ENCODE measurements at regions not wholly inside any gene's neighbourhood (a gene's known extent, or its start where the extent isn't known, plus 50 kb on each side); places are given as distances from the start of the nearest gene placed in this dataset.

DNA sequence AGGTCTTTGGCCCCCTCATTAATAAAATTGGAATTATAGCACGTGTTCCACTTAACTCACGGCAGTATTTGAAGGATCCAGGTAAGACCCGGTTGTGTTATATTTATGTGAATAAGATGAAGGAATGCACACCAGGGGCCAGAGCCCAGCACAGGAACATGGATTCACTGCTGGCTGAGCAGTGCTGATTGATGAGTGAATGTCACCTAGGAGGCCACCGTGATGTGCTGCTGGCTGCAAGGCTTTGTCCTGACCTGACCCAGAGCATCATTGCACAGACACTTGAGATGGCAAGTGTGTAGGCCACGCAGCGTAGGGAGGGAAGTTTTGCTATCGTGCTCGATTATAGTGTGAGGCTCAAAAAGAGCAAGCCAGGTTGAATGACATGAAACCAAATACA is 350.7 kb upstream of the MGMT start:
- DNase-seq: no peak

DNA sequence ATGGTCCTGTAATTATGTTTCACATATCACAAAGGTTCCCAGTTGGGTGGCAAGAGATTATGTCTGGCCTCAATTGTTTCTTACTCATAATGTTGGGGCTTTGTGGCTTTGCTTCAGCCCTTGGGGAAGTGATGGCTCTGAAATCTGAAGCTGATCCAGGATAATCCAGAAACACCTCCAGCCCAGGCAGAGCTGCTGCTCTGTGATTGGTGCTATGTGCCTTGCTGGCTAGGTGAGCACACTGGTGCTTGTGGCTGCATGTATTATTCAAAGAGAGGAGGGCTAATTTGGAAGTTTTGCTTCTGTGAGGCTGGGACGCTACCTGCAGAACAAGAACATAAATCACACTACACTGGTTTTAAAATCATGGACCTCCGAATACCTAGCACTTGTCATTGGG is 346.6 kb upstream of the MGMT start:
- no peak for DNase-seq

DNA sequence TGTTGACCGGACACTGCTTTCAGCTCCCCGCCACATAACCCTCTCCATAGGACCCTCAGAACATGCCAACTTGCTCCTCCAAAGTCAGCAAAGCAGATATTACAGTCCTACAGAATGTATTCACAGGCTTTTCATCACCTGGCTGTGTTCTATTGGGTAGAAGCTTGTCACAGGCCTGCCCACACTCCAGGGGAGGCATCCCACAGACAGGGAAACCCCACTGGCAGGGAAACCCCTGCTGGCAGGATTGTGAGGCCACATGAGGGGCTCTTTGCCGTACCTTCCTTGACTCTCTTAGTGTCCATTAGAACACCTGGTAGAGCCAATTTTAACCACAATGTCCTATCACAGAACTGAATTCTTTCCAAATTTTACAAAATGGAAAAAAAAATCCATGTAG is 344.2 kb upstream of the MGMT start:
- no peak for DNase-seq

DNA sequence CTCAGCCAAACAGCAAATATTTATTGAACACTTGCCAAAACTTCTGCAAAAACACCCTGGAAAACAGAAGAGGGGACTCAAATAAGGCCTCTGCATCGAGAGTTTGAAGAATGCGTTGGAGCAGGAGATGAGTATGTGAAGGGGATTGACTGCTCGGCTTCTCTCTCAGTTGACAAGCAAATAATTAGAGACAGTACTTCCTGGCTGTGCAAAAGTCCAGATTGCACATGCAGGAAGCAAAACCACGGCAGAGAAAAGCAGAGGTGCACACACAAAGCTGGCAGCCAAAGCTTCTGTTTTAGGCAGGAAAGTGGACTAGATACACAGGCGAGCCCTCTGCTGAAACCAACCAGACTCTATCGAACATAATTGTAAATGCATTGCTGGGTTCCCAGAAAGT is 343.6 kb upstream of the MGMT start:
- DNase-seq: no peak

DNA sequence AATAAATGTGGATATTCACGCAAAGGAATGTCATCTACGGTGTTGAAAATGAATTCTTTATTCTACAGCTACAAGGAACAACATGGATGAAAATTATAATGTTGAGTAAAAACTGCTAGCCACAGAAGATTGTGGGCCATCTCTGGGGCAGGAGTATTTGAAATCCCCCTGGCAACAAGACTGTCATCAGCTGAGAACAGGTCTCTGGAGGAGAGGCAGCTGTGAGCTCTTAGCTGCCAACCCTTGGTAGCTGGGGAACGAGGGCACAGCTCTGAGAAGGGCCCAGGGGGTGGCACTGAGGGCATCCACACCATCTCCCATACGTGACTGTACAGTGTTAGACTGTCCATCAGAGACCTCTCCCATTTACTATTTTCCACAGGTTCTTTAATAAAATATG is 340.1 kb upstream of the MGMT start:
- DNase-seq: no peak

DNA sequence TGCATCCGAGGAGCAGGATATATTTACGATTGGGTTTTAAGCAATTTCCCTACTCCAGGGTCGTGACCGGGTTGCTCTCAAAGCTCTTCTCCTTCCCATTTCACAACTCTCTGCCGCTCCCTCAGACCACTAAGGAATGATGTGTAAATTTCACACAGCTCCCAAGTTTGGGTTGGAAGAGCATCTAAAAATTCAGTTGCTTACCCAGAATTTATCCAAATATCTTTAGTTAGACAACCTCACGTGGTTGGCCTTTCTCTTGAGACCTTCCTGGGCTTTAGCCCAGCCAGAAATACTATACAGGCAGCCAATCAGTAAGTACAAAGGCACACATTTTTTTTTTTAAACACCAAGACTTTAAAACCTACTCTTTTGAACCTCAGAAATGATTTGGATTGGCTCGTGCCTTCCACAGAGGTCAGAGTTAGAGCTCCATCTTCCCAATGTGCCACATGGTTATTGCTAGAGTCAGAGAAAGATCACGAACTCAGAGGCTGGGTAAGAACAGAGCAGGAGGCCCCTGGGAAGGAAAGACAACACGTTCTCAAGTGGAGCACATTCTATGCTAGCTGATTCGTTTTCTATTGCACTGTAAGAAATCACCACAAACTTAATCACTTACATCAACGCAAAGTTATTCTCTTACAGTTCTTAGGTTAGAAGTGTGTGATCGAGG is 335.4 kb upstream of the MGMT start:
- DNase-seq: peak; percentile 69

DNA sequence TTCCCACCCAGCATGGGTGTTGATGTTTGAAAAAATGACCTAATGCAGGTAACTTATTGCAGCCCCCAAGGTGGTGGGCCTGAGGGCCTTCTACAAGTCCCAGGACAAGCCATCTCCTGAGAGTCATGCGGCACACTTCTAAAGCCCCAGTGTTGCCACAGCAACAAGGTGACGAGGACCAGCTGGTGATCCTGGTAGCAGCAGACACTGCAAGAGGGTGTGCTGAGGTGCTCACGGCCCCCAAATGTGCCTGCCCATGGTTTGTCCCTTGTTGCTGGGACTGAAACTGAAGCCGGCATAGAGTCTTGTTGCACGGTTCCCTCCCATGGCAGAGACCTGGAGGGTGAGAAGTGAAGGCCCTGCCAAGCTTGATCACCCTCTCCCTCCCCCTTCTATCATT is 333.2 kb upstream of the MGMT start:
- DNase-seq: no peak

DNA sequence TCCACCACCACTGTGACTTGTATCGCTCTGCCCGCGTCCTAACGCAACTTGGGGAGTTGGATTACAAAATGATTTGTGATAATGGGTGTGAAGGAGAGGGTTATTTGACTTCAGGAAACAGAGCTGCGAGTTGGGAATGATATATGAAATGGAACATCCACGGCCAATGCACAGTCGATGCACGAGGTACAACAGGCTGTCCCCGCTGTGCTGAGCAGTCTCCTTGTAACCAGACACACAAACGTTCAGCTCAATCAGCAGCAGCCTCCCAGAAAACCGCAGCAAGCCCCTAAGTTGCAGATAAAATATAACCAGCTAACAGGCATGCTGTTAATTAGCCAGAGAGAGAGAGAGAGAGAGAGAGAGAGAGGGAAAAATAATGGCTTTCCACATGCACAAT is 332.7 kb upstream of the MGMT start:
- DNase-seq: no peak

DNA sequence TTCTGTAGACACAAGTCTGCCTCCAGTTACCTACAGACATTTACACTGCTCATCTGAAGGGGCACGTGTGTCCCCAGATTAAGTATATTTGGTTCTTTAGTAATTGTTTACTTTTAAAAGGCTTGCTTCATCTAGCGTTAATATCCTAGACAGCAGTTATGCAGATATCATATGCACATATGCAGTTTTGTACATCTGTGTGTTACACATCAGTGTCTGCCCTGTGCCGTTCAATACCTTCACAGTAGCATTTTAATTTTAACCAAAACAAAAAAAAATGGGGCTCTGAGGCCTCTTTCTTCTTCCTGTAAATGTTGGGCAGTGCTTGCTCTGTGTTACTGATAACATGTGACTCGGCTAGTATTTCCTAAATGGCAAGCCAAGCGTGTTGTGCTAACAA is 331.4 kb upstream of the MGMT start:
- no peak for DNase-seq

DNA sequence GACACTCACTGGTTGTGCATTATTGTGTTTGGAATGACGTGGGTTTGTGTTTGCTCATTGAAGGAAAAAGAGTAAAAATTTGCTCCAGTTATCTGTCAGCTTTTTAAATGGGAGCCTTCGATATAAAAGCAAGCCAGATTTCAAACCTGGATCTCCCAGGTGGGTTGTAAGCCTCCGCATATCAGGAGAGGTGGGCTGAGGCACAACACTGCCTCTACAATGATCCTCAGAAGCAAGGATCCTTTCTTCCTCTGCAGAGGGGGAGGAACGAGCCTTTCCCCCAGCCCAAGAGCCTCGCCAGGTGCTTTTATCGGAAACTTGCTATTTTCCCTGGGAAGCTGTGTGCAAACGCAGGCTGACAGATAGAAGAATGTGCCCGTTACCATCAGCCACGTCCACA is 331.0 kb upstream of the MGMT start:
- DNase-seq: no peak

DNA sequence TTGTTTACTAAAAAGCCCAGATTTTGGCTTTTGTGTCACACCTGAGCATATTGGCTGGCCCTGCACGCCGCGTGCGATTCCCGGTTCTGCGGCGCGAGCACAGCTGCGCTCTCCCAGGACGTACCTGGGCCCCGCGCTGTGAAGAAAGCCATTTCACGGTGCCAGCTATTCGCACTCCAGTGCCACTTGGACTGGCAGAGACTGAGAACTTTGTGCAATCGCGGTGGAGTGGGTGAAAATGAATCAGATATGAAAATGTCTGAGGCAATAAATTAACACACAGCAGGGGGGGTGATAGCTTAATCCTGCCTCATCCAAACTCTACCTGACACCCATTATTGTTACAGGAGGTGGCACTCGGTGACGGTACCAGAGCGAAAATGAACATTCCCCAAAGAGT is 330.1 kb upstream of the MGMT start:
- no peak for DNase-seq

DNA sequence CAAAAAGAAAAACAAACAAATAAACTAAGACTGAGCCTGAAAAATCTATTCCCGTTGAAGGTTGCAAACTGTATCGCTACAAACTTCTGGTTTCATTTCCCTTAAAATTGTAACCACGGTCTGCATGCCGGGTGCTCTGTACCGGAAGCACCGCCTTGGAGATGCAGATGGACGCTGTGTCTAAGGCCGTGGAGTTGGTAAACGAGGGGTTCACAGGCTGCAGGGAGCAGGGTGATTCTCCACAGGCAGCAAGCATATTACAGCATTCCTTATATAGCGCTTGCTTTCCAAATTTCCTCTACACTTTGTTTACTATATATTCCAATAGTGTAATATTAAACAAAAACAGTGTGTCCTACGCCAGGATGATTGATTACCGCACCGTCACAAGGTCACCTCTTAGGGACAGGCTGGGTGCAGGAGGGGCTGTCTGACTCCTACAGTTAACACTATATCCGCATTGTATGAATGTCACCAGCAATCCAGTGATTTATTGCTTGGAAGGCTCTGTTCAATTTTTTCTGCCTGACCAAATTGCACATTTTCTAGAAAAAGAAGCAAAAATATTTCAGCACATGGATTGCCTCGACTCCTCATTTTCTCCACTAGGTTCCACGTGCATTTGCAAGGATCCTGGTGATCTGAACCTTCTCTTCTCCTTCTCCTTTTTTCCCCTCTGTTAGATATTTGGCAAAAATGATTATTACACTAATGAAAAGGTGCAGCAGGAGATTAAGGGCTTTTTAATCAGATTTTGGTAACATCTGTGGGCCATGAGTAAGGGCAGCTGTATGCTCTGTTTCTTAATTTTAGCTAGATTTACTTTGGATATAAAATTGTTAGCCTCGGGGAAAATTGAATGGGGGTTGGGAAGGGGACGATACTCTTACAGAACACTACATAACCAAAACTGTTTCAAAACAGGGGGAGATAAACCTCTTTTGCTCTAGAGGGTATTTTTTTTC is 325.8 kb upstream of the MGMT start:
- DNase-seq: no peak

DNA sequence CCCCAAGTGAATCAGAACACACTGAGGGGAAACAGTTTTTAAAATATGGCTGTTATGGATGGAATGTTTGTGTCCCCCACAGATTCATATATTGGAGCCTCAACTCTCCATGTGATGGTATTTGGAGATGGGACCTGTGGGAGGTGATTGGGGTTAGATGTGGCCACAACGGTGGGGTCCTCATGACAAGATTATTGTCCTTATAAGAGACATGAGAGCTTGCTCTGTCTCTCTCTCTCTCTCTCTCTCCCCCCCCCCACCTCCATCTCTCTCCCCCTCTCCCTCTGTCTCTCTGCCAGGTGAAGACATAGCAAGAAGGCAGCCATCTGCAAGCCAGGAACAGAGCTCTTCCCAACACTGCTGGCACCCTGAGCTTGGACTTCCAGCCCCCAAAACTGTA is 315.8 kb upstream of the MGMT start:
- no peak for DNase-seq

DNA sequence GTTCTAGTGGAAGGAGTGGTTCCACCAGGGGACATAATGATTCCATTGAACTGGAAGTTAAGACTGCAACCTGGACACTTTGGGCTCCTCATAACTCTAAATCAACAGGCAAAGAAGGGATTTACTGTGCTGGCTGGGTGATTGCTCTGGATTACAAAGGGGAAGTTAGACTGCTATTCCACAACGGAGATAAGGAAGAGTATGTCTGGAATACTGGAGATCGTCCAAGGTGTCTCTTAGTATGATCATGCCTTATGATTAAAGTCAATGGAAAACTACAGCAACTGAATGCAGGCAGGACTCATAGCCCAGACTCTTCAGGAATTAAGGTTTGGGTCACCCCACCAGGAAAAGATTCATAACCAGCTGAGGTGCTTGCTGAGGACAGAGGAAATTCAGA is 310.6 kb upstream of the MGMT start:
- DNase-seq: no peak

DNA sequence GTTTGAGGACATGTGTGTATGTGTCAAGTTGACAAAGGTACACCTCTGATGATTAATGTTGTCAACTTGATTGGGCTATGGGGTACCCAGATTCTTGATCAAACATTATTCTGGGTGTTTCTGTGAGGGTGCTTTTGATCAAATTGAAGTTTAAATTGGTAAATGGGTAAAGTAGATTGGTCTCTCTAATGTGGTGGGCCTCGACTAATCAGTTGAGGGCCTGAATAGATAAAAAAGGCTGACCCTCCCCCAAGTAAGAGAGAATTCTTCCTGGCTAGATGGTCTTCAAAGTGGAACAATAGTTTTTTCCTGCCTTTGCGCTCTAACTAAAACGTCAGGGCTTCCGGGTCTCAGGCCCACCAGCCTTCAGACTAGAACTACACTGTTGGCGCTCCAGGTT is 309.9 kb upstream of the MGMT start:
- no peak for DNase-seq

DNA sequence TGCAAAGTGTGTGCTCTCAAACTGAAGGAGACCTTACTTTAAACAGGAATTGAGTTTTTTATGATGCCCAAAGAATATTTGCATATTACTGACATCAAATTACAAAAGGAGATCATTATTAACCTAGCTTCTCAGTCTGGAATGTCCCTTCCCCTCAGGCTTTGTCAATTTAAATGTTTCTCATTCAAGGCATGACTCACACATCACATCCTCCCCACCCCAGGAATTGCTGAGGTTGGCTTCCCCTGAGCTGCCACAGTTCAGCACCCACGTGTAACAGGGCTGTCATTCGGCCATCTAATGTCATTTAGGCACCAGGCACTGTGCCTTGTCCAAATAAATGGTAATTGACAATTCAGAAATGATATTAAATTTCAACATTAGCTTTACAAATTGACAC is 305.9 kb upstream of the MGMT start:
- DNase-seq: no peak

DNA sequence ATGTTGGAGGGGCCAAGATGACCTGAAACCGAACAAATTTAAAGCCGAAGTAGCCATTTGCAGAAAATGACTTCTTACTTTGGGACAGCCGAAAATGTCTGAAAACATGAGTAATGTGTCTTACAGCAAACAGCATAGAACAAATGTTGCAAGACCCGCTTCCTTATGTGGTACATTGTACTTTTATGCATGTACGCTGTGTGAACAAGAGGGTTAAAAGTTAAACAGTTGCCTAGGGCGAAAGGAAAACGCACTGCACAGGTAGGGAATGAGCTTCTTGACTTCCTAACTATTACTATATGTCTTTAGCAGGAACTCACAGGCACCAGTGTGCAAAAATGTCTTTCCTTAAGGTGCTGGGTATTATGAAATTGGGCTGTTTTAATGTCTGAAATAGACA is 303.5 kb upstream of the MGMT start:
- no peak for DNase-seq

DNA sequence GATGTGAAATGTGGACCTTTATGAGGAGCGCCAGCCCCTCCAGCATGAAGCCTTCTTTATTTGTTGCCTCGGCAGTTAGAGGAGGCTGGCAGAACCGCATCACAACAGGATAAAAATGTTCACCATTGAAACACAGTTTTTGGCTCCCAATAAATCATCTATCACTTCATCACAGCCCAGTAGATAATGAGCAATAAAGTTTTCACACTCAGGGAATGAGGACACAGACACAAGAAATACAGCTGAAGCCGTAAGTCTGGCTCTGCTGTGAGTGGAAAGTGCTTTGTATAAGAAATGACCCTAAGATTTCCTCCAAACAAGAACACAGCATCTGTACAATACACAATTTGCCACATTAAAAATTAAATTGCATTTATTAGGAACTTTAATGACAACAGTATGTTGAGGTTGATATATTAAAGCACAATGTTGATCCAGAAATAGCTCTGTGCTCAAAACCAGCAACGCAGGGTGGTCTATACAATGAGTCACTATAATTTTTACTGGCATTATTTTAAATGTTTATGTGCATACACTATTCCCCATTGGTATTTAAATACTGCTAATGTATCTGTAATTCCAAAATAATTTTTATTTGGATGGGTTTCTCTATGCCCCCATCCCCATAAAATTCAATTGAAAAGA is 301.8 kb upstream of the MGMT start:
- no peak for DNase-seq

DNA sequence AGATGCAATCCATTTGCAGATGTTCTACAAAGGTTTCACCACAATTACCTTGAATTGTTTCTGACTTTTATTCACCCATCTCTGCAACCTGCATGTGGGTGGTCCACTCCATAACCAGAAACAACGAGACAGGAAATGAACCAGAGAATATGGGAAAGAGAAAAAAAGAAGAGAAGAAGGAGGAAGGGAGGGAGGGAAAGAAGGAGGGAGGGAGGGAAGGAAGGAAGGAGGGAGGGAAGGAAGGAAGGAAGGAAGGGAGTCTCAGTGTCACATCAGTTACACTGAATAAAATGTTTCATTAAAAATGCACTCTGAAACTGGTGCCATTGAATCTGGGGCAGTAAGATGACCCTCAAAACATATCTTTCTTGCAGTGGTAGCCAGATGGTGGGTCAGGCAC is 301.3 kb upstream of the MGMT start:
- no peak for DNase-seq

DNA sequence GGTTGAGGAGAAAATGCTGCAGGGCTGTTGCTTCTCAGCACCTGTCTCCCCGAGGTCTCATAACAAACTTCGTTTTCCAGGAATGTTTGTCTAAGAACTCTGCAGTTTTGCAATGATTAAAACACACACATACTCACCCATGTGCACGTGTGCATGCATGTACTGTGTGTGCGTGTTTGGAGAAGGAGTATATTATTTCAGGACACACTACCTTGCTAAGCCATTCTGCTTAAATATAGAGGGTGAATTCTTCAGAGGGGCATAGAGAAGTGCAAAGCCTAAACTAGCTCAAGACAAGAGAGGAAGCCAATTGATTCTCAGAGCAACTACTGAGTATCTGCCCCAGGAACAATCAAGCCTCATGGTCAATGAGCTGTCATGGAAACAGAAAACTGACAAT is 298.4 kb upstream of the MGMT start:
- DNase-seq: no peak

DNA sequence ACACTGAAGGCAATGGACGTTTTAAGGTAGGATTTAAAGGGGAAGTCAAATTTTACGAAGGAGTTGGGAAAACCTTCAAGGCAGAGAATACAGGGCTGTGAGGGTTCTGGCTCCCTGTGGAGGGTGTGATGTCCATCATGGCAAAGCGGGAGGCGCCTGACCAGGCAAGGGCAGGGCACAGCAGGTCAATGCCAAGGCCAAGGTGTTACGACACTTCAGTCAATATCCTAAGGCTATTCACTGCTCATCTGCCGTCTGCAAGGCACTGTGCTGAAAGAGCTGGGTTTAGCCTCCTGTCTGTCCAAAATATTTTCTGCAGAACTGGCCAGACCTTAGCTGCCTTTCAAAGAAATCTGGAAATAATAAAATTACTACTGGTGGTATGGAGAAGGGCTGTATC is 297.9 kb upstream of the MGMT start:
- DNase-seq: no peak

DNA sequence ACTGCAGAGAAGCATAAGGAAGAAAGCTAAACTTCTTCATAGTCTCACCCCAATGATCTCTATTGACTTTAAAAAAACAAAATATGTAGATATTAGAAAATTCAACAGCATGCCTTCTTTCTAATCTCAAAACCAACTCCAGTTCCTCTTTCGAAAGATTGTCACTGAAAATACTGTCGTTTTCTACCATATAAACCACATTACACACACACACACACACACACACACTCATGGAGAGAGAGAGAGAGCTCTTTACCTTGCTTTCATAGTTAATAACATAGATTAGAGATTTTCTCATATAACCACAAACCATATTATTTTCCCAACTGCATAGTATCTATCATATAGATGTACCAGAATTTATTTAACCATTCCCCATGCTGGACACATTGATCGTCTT is 296.2 kb upstream of the MGMT start:
- no peak for DNase-seq

DNA sequence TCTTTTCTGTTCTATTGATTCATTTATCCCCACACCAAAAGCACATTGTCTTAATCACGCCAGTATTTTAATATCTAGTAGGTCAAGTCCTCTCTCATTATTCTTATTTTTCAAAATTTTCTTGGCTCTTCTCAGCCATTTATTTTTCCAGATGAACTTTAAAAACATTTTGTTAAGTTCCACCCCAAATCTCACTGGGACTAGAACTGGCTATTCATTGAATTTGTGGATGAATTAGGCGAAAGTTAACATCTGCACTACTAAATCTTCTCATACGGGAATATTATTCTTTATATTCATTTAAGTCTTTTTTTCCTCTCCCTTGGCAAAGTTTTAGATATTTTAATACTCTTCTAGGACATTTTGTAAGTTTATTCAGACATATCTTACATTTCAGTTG is 295.2 kb upstream of the MGMT start:
- peak; percentile 20 for DNase-seq
